ENCODE measurements at regions not wholly inside any gene's neighbourhood (a gene's known extent, or its start where the extent isn't known, plus 50 kb on each side); places are given as distances from the start of the nearest gene placed in this dataset.

DNA sequence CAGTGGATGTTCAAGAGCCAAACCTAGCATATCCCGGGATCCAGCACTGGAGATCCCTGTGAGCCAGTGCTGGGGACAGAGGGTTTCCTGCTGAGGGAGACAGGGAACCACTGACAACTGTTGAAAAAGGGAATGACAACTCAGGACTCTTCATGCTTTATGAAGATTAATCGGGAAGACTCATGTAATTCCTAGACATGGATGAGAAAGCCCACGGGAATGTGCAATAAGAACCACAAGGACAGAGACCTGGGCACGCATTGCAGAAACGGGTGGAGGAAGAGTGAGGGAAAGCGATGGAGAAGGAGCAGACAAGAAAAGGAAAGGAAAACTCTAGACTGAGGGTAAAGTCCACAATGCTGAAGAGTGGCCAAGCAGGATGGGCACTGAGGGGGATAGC is 296.0 kb downstream of the PCNX1 start:
- DNase-seq = no peak

DNA sequence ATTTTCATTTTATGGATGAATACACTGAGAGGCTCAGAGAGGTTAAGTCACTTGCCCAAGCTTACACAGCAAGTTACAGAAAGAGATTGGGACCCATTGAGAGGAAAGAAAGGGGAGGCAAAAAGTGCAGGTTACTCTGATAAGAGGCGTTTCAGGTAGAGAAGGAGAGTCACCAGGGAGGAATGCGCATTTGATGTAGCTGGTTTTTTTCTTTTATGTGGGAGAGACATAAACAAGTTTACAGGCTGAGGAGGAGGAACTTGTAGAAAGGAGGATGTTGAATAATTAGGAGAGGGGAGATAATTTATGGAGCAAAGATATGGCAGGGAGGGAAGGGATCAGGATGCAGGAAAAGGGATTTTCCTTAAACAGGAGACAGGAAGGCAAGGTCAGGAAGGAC is 297.0 kb downstream of the PCNX1 start:
- no peak for DNase-seq

DNA sequence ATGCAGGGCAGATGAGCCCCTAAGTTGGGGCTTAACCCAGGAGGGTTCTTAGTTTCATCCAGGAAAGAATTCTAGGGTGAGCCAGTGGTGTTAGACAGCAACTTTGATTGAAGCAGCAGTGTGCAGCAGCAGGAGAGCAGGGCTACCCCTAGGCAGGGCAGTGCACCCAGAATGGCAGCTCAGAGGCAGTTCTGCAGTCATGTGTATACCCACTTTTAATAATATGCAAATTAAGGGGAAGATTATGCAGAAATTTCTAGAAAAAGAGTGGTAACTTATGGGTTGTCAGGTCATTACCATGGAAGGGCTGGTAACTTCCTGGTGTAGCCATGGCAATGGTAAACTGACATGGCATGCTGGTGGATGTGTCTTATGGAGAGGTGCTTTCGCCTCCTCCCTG is 297.5 kb downstream of the PCNX1 start:
- DNase-seq = no peak

DNA sequence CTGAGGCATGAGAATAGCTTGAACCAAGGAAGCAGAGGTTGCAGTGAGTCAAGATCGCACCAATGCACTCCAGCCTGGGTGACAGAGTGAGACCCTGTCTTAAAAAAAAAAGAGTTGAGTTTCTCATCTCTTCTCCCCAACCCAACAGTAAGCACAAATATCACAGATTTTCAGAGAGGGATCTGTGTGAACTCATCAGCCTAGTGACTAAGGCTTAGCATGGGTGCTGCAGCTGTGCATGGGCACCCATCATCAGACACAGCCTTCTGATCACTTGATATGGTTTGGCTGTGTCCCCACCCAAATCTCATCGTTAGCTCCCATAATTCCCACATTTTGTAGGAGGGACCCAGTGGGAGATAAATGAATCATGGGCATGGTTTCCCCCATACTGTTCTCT is 298.9 kb downstream of the PCNX1 start:
- DNase-seq = no peak

DNA sequence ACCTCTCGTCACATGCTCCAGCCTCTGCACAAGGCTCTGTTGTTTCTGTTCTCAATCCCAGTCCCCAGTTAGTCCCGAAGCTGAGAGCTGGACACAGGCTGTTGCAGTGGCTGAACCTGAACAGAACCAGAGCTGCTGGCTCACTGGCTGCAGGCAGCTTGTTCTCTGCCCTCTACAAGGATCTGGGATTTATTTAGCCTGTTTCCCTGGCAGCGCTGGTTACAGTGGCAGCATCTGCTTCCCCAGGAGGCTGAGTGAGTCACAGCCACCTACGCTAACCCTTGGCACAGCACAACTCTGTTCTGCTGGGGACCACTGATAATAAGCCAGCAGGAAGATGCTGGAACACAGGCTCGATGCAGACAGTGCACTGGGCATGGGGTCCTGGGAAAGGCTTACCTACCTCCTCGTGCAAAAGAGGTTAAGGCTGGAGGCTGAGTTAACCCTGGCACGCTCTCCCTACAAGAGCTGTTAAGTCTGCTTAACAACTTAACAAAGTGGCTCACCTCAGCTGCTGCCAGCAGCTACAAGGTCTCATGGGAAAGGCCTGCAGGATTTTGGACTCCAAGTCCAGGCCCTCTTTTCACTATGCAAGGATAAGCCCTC is 299.6 kb downstream of the PCNX1 start:
- no peak for DNase-seq

DNA sequence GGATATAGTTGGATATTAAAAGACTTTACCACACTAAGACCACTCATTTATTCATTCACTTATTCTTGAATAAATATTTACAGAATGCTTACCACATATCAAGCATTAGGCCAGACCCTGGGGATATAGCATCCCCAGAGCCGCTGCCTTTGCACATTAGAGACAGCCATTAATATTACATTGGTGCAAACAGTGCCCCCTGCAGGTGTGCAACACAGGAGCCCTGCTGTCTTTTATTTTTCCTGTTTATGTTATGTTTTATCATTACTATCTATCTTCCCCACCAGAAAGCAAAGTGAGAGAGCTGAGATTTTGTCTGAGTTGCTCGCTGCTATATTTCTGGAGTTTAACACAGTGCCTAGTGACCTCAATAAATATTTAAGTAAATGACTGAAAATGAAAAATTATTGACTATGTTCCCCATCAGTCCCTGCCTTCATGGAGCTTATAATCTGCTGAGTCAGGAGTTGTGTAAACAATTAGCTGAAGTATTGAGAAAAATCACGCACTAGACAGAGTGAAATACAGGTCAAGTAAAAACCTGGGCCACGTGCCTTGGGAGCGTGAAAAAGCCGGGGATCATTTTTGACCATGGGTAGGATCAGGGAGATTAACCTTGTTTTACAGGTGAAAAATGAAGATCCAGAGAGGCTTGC is 301.6 kb downstream of the PCNX1 start:
- DNase-seq = no peak

DNA sequence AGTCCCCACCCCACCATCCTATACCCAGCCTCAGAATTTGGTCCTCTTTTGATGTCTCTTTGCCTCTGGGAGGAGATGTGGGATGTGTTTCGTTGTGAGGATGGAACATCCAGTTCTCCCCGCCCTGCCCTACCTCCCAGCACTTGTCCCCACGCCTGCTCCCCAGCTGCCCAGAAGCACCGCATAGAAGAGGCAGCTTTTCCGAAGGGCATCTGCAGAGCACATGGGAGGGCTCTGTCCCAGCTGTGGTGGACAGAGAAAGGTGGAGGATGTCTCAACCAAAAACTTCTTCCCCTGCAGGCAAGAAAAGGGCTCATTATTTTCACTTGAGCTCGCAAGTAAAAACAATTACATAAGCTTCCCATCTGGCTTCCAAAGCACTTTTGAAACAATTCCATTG is 302.6 kb downstream of the PCNX1 start:
- no peak for DNase-seq

DNA sequence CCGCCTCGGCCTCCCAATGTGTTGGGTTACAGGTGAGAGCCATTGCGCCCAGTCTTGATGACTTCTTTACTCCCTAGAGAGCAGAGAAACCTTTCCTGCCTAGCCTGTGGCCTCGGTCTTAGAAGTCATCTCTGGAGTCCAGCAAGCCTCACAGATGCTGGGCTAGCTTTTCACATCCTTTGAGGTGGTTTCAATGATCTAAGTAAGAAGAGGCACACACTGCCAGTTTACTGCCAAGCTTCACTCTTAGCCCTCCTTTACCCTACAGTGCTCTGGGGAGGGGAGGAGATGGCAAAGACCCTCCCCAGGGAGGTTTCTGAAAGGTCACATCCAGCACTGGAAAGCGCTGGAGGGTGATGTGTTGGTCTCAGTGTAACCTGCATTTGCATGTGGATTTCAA is 304.8 kb downstream of the PCNX1 start:
- DNase-seq = no peak

DNA sequence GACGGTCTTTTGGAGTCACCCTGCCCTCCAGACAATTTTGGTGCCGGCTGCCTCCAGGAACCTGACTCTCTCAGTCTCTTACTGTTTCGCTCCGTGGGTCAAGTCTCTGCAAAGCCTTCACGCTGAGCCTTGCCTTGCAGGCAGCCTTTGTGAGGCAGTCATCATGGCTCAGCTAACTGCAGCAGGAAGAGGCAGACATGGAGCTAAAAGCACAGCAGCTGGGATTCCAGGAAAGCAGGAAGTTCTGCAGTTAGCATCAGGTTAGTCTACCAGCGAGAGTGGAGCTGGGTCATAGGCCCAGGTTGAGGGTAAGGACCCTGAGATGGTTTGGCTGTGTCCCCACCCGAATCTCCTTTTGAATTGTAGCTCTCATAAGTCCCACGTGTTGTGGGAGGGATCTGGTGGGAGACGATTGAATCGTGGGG is 305.4 kb downstream of the PCNX1 start:
- no peak for DNase-seq

DNA sequence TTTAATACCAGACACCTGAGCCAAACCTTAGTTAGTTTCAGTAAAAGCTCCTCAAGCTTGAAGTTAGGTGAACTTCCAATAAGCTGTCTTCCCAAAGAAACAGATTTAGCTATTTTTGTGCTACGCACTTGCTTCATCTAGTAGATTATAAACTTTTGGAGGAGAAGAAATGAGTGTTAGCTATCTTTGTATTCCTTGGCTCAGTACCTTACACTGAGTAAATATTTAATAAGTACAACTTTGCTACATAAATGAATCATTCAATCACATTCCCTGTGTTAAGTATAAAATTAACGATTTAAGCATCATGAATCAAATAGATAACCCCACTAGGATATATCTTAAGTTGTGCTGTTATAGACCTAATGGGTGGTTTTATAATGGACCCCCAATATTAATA is 307.0 kb downstream of the PCNX1 start:
- no peak for DNase-seq

DNA sequence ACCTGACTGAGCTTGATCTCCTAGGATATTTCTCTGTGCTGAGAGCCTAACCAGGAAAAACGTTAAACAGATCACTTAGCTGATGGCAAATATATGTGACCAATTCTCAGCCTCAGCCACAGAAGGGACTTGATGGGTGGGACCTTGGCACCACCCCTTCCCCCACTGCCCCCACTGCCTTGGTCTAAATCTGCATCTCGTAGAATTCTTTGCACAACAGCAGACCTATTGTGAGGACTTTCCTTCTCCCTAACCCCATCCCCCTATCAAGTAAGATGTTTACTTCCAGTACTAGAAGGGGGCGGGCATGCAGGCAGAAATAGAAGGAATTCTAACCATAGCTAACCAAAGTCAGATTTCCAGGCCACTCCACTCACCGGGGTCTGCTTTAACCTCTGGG is 313.2 kb downstream of the PCNX1 start:
- no peak for DNase-seq

DNA sequence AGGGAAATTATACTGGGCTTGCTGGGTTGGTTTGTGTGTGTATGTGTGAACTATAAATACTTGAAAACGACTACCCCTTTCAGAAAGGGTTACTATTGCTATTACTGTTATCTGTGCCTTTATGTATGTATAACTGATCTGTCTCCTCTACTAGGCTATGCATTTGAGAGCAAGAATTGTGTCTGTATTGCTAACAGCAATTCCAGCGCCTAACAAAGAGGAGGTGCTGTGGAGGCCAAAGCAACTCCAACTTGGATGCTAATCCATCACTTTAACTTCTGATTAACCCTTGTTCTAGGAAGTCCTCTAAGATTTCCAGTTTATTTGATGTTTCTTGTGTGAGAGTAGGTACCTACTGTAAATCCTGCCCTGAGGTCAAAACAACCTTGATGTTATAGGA is 313.9 kb downstream of the PCNX1 start:
- DNase-seq = no peak

DNA sequence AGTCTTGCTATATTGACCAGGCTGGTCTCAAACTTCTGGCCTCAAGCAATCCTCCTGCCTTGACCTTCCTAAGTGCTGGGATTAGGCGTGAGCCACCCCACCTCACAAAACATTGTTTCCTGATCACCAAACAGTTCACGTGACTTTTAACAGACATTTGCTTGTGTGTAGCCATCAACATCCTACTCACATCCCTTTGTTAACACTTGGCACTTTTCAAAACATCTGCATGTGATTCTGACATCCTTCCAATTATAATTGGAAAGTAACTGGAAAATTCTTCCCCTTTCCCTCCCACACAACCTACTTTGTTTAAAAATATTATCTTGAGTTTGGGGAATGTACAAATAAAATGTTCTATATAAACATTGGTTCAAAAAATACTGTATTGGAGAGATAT is 317.9 kb downstream of the PCNX1 start:
- DNase-seq = no peak

DNA sequence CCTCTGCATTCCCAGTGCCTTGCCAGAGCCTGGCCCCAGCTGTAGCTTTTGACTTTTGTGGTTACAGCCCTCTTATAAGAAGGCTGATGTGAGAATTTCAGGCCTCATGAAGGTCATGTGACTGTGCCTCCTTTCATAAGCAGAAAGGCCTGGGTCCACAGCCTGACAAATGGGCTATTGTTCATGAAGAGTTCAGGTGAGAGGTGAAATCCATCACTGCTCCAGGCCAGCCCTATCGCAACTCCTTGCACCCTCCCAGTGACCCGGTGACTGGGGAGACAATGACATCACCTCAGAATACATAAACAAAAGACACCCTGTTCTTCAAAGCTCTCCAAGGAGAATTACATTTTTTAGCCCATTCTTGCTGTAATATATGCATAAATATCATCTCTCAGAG is 321.5 kb downstream of the PCNX1 start:
- no peak for DNase-seq

DNA sequence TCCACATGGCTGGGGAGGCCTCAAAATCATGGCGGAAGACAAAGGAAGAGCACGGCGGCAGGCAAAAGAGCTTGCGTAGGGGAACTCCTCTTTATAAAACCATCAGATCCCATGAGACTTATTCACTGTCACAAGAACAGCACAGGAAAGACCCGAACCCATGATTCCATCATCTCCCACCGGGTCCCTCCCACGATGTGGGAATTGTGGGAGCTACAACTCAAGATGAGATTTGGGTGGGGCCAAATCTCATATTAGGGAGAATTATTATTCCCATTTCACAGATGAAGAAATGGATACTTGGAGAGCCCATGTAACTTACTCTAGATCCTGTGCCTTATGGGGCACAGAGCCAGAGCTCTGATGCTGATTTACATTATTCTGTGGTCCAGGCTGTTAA is 322.6 kb downstream of the PCNX1 start:
- no peak for DNase-seq

DNA sequence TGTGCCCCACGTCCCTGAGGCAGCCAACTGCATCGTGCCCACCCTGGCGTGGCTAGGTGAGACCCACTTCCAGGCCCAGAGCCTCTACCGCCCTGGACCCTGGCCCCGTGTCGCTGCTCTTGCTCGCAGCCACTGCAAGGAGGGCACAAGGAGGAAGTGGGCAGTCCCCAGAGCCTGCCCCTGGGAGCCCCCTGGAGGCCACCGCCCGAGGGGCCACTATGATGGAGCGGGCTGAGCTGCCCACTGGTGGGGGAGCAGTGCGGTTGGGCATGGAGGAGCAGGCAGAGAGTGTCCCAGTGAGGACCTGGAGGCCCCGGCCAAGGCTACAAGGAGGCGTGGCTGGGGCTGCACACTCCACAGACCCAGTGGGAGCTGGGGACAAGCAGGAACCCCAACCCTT is 323.6 kb downstream of the PCNX1 start:
- DNase-seq = no peak

DNA sequence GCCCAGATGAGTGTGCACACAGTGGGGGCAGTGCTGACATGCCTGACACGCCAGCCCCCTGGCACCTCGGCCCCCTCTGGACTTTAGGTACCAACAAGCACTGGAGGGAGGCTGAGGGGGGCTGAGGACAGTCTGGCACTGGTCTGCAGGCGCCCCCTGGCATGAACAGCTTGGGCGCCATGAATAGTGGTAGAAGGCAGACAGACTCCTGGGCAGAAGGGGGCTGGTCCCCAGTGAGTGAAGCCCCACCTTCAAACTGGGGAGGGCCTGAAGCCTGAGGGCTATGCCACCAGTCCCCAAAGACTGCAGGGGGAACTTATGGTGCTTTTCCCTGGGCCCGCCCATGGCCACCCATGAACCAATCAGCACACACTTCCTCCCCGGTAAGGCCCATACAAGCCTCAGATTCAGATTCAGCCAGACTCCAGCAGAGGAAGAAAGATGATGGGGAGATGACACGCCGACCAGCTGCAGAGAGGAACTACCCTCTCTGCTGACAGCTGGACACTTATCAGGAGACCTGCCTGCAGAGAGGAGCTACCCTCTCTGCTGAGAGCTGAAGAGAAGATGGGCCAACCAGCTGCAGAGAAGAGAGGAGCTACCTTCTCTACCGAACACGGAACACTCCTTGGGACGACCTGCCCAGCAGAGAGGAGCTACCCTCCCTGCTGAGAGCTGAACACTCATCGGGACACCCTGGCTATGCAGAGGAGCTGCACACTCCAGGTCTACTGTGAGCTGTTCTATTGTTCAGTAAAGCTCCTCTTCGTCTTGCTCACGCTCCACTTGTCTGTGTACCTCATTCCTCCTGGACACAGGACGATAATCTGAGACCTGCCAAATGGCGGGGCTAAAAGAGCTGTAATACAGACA is 324.5 kb downstream of the PCNX1 start:
- DNase-seq = no peak

DNA sequence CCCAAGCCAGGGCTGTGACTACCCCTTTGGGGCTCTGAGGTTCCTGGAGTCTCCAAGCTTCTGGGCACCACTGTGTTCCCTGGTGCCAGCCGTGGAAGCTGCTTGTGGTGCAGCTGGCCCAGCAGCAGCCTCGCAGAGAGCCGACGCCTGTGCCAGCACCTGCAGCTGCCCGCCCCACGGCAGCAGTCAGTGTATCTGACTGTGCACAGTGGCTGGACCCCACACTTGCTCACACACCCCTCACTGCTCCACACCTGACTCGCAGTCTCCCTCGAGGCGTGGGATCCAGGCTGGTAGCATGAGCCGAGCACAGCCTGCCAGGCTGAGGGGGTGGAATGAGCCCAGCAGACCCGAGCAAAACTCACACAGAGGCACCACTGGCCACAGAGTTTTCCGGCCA is 325.2 kb downstream of the PCNX1 start:
- no peak for DNase-seq

DNA sequence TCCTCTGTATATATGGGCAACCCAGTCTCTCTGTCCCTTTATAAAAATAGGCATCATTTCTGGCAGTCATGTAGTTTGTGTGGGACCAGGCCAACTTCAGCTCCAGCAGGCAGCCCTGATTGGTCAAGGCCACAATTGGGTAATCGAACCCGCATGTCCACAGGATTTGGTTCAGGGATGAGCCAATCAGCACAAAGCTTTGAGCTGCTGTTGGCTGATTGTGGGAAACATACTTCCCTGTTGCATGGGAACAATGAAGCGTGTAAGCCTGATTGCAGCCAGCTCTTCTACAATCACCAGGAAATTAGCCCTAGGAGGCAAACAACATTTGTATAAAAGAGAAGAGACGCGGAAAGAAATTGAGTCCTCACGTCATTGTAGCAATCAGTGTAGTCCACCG is 328.6 kb downstream of the PCNX1 start:
- no peak for DNase-seq

DNA sequence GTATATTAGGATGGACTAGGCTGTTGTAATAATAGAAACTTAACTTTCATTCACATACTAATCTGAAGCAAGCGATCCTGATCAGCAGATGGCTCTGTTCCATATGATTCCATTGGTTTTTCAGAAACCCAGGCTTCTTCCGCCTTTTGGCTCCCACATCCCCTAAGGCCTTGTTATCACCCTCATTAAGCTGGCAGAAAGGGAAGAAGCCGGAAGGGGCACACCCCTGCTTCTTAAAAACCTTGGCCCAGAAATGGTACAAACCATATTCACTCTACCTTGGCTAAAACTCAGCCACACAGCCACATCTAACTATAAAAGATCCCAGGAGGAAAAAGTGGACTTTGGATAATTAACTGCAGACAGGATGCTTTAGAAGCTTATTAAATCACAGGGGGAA is 329.2 kb downstream of the PCNX1 start:
- peak; percentile 22 for DNase-seq

DNA sequence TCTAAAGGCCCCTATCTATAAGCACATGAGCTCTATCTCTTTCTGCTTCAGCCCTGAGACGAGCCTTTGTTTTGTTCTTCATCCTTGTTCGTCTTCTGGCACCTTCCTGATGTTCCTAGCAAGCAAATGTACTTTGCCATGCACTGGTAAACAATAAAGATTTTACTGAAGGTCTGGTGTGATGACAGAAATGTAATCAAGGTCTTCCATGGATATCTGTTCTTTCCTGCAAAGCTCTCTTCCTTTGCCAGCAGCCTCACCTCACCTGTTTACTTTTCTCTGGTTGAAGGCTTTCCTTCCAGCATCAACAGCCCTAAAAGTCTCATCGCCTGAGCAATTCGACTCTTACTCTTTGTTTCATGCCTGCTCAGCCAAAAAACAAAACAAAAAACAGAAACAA is 330.3 kb downstream of the PCNX1 start:
- peak; percentile 91 for DNase-seq

DNA sequence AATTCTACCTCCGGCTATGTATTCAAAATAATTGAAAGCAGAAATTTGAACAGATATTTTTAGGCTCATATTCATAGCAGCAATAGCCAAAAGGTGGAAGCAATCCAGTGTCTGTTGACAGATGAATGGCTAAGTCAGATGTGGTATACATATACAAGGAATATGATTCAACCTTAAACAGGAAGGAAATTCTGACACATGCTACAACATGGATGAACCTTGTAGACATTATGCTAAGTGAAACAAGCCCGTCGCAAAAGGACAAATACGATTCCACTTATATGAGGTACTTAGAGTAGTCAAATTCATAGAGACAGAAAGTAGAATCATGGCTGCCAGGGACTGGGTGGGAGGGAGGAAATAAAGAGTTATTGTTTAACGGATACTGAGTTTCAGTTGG is 331.6 kb downstream of the PCNX1 start:
- DNase-seq = no peak

DNA sequence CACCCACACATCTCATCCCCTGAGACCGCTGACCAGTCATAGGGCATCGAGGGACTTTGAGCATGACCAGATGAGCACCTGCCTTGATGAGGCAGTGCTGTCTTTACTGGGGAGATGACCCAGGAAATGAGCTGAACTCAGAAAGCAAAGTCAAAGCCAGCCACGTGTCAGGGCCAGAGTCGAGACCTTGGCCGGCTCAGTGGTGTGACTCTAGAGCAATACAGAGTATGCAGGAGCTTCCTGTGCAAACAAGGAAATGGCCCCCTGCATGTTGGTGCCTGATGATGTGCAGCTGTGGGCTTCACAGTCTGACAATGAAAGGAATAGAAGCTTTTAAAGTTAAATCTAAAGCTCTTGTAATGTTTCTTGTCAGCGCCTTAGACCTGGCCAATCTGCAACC is 332.9 kb downstream of the PCNX1 start:
- no peak for DNase-seq

DNA sequence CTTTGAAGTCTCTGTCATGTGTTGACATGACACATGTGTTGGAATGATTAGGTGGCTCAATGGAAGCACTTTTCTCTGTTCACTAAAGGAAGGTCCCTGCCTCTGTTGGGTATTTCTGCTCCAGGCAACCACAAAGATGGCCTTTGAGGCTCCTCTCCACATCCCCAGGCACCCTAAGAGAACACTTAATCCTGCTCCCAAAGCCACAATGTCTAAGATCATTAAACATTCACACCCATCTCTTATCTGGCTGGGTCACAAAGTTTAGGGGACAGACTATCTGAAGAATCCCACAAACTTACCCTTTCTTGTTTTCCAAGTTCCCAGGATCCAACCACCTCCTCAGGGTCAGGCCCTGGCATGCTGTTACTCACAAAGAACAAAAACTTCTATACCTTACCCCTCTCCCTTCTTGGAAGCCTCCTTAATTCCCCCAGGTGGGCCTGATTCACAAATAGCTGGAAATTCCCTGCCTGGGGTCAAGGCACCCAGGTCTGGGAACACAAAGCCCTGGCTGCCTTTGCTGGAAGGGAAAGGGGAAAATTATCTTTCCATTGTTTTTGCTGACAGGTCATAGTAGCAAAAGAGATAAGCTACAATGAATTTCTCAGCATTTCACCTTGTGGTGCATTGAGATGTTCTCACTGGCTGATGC is 333.7 kb downstream of the PCNX1 start:
- no peak for DNase-seq

Data from DMS79 treated with DMSO at 0.1 percent for 48 hours (cell line).